OCI-LY7 (cell line): ENCODE measurements at regions not wholly inside any gene's neighbourhood (a gene's known extent, or its start where the extent isn't known, plus 50 kb on each side); places are given as distances from the start of the nearest gene placed in this dataset.

ENCODE experiments used
- BruUV-seq: library from RNA; stranded (reverse); fragments of 400-500 nt; replicated peaks from 2 replicates; lab custom pipeline; 2021; lab: Mats Ljungman, UMichigan
- CTCF ChIA-PET: fragments of 300-600 bp; sonication (Branson Sonifier 250); formaldehyde crosslinking; loops from one replicate; lab custom pipeline; 2022; ENCODE audit warnings: antibody characterized with exemption; ENCODE audit not compliant: unreplicated experiment; lab: Charles Lee
- POLR2A ChIA-PET: fragments of 300-600 bp; sonication (Branson Sonifier 250); formaldehyde crosslinking; loops from one replicate; lab custom pipeline; 2022; ENCODE audit warnings: antibody characterized with exemption; lab: Charles Lee
- DNase-seq: peaks from one replicate; pipeline ENCODE4 v3.0.0-alpha.2; 2015; ENCODE audit warnings: low spot score
- H2AFZ ChIP-seq: fragments of 200-600 bp; sonication (generic), shearing (Covaris generic); 2 replicates; pipeline ENCODE4 v1.6.1; 2014; ENCODE audit warnings: mild to moderate bottlenecking, antibody characterized with exemption, low read length, moderate library complexity
- H3K27ac ChIP-seq: fragments of 200-600 bp; sonication (generic); 2 replicates; pipeline ENCODE4 v1.5.1; 2014; ENCODE audit warnings: mixed run types, low read depth, mild to moderate bottlenecking, moderate library complexity, low read length, inconsistent platforms; ENCODE audit not compliant: poor library complexity, severe bottlenecking
- H3K36me3 ChIP-seq: fragments of 200-600 bp; sonication (generic); 2 replicates; pipeline ENCODE4 v1.6.1; 2014; ENCODE audit warnings: mild to moderate bottlenecking, antibody characterized with exemption, low read length, moderate library complexity, mixed read lengths; ENCODE audit not compliant: insufficient read depth
- H3K4me1 ChIP-seq: fragments of 200-600 bp; sonication (generic); 2 replicates; pipeline ENCODE4 v1.5.1; 2014; ENCODE audit warnings: mild to moderate bottlenecking, low read length; ENCODE audit not compliant: insufficient read depth, poor library complexity, severe bottlenecking
- H3K4me2 ChIP-seq: fragments of 200-600 bp; sonication (generic); 2 replicates; pipeline ENCODE4 v1.6.1; 2014; ENCODE audit warnings: mild to moderate bottlenecking, low read length
- H3K4me3 ChIP-seq: fragments of 200-600 bp; sonication (generic); 2 replicates; pipeline ENCODE4 v1.5.1; 2014; ENCODE audit warnings: mild to moderate bottlenecking, low read depth, low read length; ENCODE audit not compliant: poor library complexity, severe bottlenecking
- H3K79me2 ChIP-seq: fragments of 200-600 bp; sonication (generic); 2 replicates; pipeline ENCODE4 v1.6.1; 2016; ENCODE audit warnings: low read depth, mild to moderate bottlenecking, low read length, moderate library complexity, mixed read lengths; ENCODE audit not compliant: insufficient read depth
- H3K9me2 ChIP-seq: fragments of 200-600 bp; sonication (generic); 2 replicates; pipeline ENCODE4 v1.6.1; 2016; ENCODE audit warnings: mild to moderate bottlenecking, low read length, mixed read lengths; ENCODE audit not compliant: insufficient read depth
- H3K9me3 ChIP-seq: fragments of 200-600 bp; sonication (generic); 2 replicates; pipeline ENCODE4 v1.6.1; 2014; ENCODE audit warnings: mild to moderate bottlenecking, mixed run types, low read length, mixed read lengths
- H4K20me1 ChIP-seq: fragments of 200-600 bp; sonication (generic); 2 replicates; pipeline ENCODE4 v1.6.1; 2014; ENCODE audit warnings: mild to moderate bottlenecking, antibody characterized with exemption, low read length, moderate library complexity, mixed read lengths; ENCODE audit not compliant: insufficient read depth
- EZH2phosphoT487 ChIP-seq: fragments of 200-600 bp; sonication (generic); IDR thresholded peaks from 2 replicates; pipeline ENCODE4 v1.6.1; 2018; ENCODE audit warnings: low read depth, borderline replicate concordance, mild to moderate bottlenecking, mixed run types, antibody characterized with exemption, low read length, moderate library complexity, mixed read lengths
- intact Hi-C: fragments of 100-400 bp; cut with micrococcal nuclease; formaldehyde crosslinking; loops from one replicate; pipeline ENCODE4 v1.10.0; 2022; ENCODE audit not compliant: unreplicated experiment
- TF ChIP-seq, protein P1 (sequence below): fragments of 200-600 bp; sonication (generic); conservative IDR thresholded peaks from 2 replicates; pipeline ENCODE4 v1.5.1; 2014; ENCODE audit warnings: mild to moderate bottlenecking, antibody characterized with exemption, low read length, moderate library complexity, mixed read lengths

GRCh38 chr2:51866361-51866760, 834.4 kb upstream of the NRXN1 start:
- Histone ChIP-seq H3K9me3 (no peaks in the 10 kb centered on the region), H3K4me2 (no peak overlapping the region), H3K79me2 (no peaks in the 10 kb centered on the region), H4K20me1 (no peaks in the 10 kb centered on the region), H2AFZ (no peak overlapping the region), H3K9me2 (no peaks in the 10 kb centered on the region), H3K4me3 (no peak overlapping the region), H3K27ac (no peak overlapping the region), H3K36me3 (no peaks in the 10 kb centered on the region), H3K4me1 (no peaks in the 10 kb centered on the region)
- BruUV-seq: no TSS peak
- ChIA-PET POLR2A (interaction anchor here (0.7 kb wide), 1 partner anchor 375 kb away, joined by 4 read pairs; no protein-coding TSS in a partner anchor), CTCF (no interaction called here)
- intact Hi-C loops: no loop called here
- TF ChIP-seq EZH2phosphoT487: no peak
- TF ChIP-seq, protein P1, sequence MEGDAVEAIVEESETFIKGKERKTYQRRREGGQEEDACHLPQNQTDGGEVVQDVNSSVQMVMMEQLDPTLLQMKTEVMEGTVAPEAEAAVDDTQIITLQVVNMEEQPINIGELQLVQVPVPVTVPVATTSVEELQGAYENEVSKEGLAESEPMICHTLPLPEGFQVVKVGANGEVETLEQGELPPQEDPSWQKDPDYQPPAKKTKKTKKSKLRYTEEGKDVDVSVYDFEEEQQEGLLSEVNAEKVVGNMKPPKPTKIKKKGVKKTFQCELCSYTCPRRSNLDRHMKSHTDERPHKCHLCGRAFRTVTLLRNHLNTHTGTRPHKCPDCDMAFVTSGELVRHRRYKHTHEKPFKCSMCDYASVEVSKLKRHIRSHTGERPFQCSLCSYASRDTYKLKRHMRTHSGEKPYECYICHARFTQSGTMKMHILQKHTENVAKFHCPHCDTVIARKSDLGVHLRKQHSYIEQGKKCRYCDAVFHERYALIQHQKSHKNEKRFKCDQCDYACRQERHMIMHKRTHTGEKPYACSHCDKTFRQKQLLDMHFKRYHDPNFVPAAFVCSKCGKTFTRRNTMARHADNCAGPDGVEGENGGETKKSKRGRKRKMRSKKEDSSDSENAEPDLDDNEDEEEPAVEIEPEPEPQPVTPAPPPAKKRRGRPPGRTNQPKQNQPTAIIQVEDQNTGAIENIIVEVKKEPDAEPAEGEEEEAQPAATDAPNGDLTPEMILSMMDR: no peak
- DNase-seq: no peak

DNA sequence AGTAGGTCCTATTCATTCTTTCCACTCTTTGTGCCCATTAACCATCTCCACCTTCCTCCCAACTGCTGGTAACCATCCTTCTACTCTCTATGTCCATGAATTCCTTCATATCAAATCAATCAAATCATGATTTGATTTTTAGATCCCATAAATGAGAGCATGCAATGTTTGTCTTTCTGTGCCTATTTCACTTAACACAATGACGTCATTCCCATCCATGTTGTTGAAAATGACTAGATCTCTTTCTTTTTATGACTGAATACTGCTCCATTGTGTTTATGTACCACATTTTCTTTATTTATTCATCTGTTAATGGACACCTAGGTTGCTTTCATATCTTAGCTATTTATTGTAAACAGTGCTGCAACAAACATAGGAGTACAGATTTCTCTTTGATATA, 827.3 kb upstream of the NRXN1 start:
- no peaks in the 10 kb centered on the region for H3K36me3 ChIP-seq
- BruUV-seq: no TSS peak
- H3K4me2 ChIP-seq: no peak overlapping the region
- ChIA-PET POLR2A (interaction anchor here (0.6 to 1.1 kb wide), 2 partner anchors 76 to 142 kb away, joined by 3 to 4 read pairs; no protein-coding TSS in a partner anchor), CTCF (no interaction called here)
- DNase-seq: no peak
- H3K9me3 ChIP-seq: no peaks in the 10 kb centered on the region
- H2AFZ ChIP-seq: no peak overlapping the region
- no peaks in the 10 kb centered on the region for H3K9me2 ChIP-seq
- no peaks in the 10 kb centered on the region for H3K4me1 ChIP-seq
- H3K4me3 ChIP-seq: no peak overlapping the region
- no peak for TF ChIP-seq EZH2phosphoT487
- TF ChIP-seq, protein P1: no peak
- no peak overlapping the region for H3K27ac ChIP-seq
- intact Hi-C loops: no loop called here
- H4K20me1 ChIP-seq: no peaks in the 10 kb centered on the region
- H3K79me2 ChIP-seq: no peaks in the 10 kb centered on the region

- Histone ChIP-seq H3K9me3 (no peaks in the 10 kb centered on the region), H2AFZ (no peak overlapping the region), H3K79me2 (no peaks in the 10 kb centered on the region), H3K4me3 (no peak overlapping the region), H3K9me2 (no peaks in the 10 kb centered on the region), H3K4me2 (no peak overlapping the region), H3K4me1 (no peaks in the 10 kb centered on the region), H3K36me3 (no peaks in the 10 kb centered on the region), H3K27ac (no peak overlapping the region), H4K20me1 (no peaks in the 10 kb centered on the region)
- ChIA-PET POLR2A (no interaction called here), CTCF (no interaction called here)
- intact Hi-C loops: no loop called here
- TF ChIP-seq EZH2phosphoT487: no peak
- TF ChIP-seq, protein P1: no peak
- no TSS peak for BruUV-seq
- no peak for DNase-seq
Measured at GRCh38 chr2:51855683-51856082, 823.8 kb upstream of the NRXN1 start.
